ENCODE measurements at regions not wholly inside any gene's neighbourhood (a gene's known extent, or its start where the extent isn't known, plus 50 kb on each side); places are given as distances from the start of the nearest gene placed in this dataset.

DNA sequence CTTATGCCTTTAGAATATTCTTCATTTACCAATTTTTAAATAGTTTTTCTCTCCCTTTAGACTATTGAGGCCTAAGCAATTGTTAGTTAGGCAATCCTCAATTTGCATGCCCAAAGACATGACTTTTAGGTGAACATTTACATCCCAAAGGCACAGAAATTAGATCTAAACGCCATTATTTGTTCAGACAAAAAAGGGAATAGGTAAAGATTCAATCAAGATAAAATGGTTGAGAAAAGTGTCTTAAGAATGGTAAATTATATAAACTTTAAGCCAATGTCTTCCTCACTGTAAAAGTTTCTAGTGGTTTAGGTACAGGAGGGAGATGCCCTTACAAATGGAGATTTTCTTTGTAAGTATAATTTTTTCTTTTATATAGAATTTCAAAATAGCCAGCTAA is 50.2 kb upstream of the MME start:
- Mint-ChIP-seq H3K4me3 (no peak overlapping the region), H3K27me3 (no peaks in the 10 kb centered on the region), H3K9me3 (peaks cover 0 to 23% (median 4%) of the 10 kb centered on the region in 8 donors), H3K36me3 (no peaks in the 10 kb centered on the region), H3K27ac (no peak overlapping the region), H3K4me1 (no peaks in the 10 kb centered on the region)
- DNase-seq: no peak
- CTCF ChIA-PET (ENCODE audit: partially characterized antibody): no interaction called here
- no peaks in the 10 kb centered on the region for H3K9me3 ChIP-seq (ENCODE audit: control insufficient read depth in 1 of 2, low read length in 2 of 2)
- H3K36me3 ChIP-seq (ENCODE audit: insufficient read depth, low read length): no peaks in the 10 kb centered on the region
- POLR2A ChIA-PET (ENCODE audit: partially characterized antibody): no interaction called here
- H3K4me1 ChIP-seq (ENCODE audit: insufficient read depth, low read length): no peaks in the 10 kb centered on the region
- no peaks in the 10 kb centered on the region for H3K27me3 ChIP-seq (ENCODE audit: insufficient read depth, low read length)
- intact Hi-C loops (cut with micrococcal nuclease): no loop called here
- H3K4me3 ChIP-seq (ENCODE audit: low read length in 2 of 2): no peak overlapping the region
- no peak overlapping the region for H3K27ac ChIP-seq (ENCODE audit: low read depth, low read length)

- ChIA-PET CTCF (ENCODE audit: partially characterized antibody) (no interaction called here), POLR2A (ENCODE audit: partially characterized antibody) (no interaction called here)
- Histone ChIP-seq H3K9me3 (ENCODE audit: control insufficient read depth in 1 of 2, low read length in 2 of 2) (no peaks in the 10 kb centered on the region), H3K4me3 (ENCODE audit: low read length in 2 of 2) (no peak overlapping the region), H3K27ac (ENCODE audit: low read depth, low read length) (no peak overlapping the region), H3K27me3 (ENCODE audit: insufficient read depth, low read length) (no peaks in the 10 kb centered on the region), H3K36me3 (ENCODE audit: insufficient read depth, low read length) (no peaks in the 10 kb centered on the region), H3K4me1 (ENCODE audit: insufficient read depth, low read length) (no peaks in the 10 kb centered on the region)
- DNase-seq: no peak
- intact Hi-C loops (cut with micrococcal nuclease): no loop called here
- Mint-ChIP-seq H3K27me3 (no peaks in the 10 kb centered on the region), H3K9me3 (peaks cover 0 to 23% (median 4%) of the 10 kb centered on the region in 8 donors), H3K4me3 (no peak overlapping the region), H3K4me1 (no peaks in the 10 kb centered on the region), H3K27ac (no peak overlapping the region), H3K36me3 (no peaks in the 10 kb centered on the region)
Measured at GRCh38 chr3:155026999-155027591, 53.0 kb upstream of the MME start.

GRCh38 chr3:155024006-155024638 is 56.0 kb upstream of the MME start:
- Histone ChIP-seq H3K27me3 (ENCODE audit: insufficient read depth, low read length) (no peaks in the 10 kb centered on the region), H3K4me1 (ENCODE audit: insufficient read depth, low read length) (no peaks in the 10 kb centered on the region), H3K27ac (ENCODE audit: low read depth, low read length) (no peak overlapping the region), H3K9me3 (ENCODE audit: control insufficient read depth in 1 of 2, low read length in 2 of 2) (no peaks in the 10 kb centered on the region), H3K4me3 (ENCODE audit: low read length in 2 of 2) (no peak overlapping the region), H3K36me3 (ENCODE audit: insufficient read depth, low read length) (no peaks in the 10 kb centered on the region)
- ChIA-PET POLR2A (ENCODE audit: partially characterized antibody) (no interaction called here), CTCF (ENCODE audit: partially characterized antibody) (no interaction called here)
- Mint-ChIP-seq H3K9me3 (peaks cover 3 to 10% (median 6%) of the 10 kb centered on the region in 8 donors), H3K4me1 (no peaks in the 10 kb centered on the region), H3K36me3 (no peaks in the 10 kb centered on the region), H3K4me3 (no peak overlapping the region), H3K27ac (no peak overlapping the region), H3K27me3 (no peaks in the 10 kb centered on the region)
- no peak for DNase-seq
- intact Hi-C loops (cut with micrococcal nuclease): no loop called here

DNA sequence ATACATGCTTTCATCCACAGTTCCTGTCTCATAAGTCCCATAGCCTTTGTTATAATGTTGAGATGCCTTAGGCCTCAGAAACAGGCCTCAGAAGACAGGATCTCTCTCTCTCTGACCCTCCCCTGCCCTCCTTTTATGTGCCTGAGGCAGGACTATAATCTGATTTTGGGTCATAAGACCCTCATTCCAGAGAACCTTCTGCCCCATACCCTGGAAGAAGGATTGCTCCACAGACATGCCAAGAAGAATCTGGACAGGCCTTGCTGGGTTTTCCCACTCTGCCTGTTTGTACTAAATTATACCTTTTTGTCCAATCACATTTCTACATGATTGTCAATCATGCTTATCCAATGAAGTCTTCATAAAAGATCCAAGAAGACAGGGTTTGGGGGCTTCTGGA is 57.2 kb upstream of the MME start:
- Mint-ChIP-seq H3K36me3 (no peaks in the 10 kb centered on the region), H3K27ac (no peak overlapping the region), H3K4me3 (no peak overlapping the region), H3K27me3 (no peaks in the 10 kb centered on the region), H3K4me1 (no peaks in the 10 kb centered on the region), H3K9me3 (peaks cover 0 to 6% (median 3%) of the 10 kb centered on the region in 8 donors)
- H3K27ac ChIP-seq (ENCODE audit: low read depth, low read length): no peak overlapping the region
- H3K4me1 ChIP-seq (ENCODE audit: insufficient read depth, low read length): no peaks in the 10 kb centered on the region
- DNase-seq: no peak
- CTCF ChIA-PET (ENCODE audit: partially characterized antibody): no interaction called here
- H3K4me3 ChIP-seq (ENCODE audit: low read length in 2 of 2): no peak overlapping the region
- H3K27me3 ChIP-seq (ENCODE audit: insufficient read depth, low read length): no peaks in the 10 kb centered on the region
- POLR2A ChIA-PET (ENCODE audit: partially characterized antibody): no interaction called here
- no peaks in the 10 kb centered on the region for H3K36me3 ChIP-seq (ENCODE audit: insufficient read depth, low read length)
- intact Hi-C loops (cut with micrococcal nuclease): no loop called here
- H3K9me3 ChIP-seq (ENCODE audit: control insufficient read depth in 1 of 2, low read length in 2 of 2): no peaks in the 10 kb centered on the region

DNA sequence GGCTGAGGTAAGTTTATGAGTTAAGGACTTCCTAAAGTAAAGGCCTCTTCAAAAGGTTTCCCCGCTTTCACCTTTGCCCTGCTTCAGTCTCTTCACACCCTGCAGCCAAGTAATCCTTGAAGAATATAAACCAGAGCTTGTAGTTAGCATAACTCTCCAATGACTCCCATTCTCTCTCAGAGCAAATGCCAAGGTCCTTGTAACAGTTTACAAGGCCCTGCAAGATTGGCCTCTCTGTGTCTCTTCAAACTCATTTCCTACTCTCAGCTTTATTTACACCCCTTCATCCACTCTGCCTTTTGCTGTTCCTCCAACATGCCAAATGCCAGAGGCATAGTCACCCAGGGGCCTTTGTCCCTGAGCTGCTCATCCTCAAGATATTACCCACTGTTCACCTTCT is 60.5 kb upstream of the MME start:
- no peak overlapping the region for H3K4me3 Mint-ChIP-seq
- no peaks in the 10 kb centered on the region for H3K9me3 ChIP-seq (ENCODE audit: control insufficient read depth in 1 of 2, low read length in 2 of 2)
- no peaks in the 10 kb centered on the region for H3K4me1 Mint-ChIP-seq
- intact Hi-C loops (cut with micrococcal nuclease): no loop called here
- peaks cover 0 to 3% (median 2%) of the 10 kb centered on the region in 8 donors for H3K9me3 Mint-ChIP-seq
- no peak for DNase-seq
- H3K4me3 ChIP-seq (ENCODE audit: low read length in 2 of 2): no peak overlapping the region
- no peaks in the 10 kb centered on the region for H3K36me3 ChIP-seq (ENCODE audit: insufficient read depth, low read length)
- no peak overlapping the region for H3K27ac ChIP-seq (ENCODE audit: low read depth, low read length)
- no peaks in the 10 kb centered on the region for H3K36me3 Mint-ChIP-seq
- ChIA-PET POLR2A (ENCODE audit: partially characterized antibody) (no interaction called here), CTCF (ENCODE audit: partially characterized antibody) (no interaction called here)
- H3K27ac Mint-ChIP-seq: no peak overlapping the region
- H3K27me3 ChIP-seq (ENCODE audit: insufficient read depth, low read length): no peaks in the 10 kb centered on the region
- no peaks in the 10 kb centered on the region for H3K4me1 ChIP-seq (ENCODE audit: insufficient read depth, low read length)
- H3K27me3 Mint-ChIP-seq: no peaks in the 10 kb centered on the region

DNA sequence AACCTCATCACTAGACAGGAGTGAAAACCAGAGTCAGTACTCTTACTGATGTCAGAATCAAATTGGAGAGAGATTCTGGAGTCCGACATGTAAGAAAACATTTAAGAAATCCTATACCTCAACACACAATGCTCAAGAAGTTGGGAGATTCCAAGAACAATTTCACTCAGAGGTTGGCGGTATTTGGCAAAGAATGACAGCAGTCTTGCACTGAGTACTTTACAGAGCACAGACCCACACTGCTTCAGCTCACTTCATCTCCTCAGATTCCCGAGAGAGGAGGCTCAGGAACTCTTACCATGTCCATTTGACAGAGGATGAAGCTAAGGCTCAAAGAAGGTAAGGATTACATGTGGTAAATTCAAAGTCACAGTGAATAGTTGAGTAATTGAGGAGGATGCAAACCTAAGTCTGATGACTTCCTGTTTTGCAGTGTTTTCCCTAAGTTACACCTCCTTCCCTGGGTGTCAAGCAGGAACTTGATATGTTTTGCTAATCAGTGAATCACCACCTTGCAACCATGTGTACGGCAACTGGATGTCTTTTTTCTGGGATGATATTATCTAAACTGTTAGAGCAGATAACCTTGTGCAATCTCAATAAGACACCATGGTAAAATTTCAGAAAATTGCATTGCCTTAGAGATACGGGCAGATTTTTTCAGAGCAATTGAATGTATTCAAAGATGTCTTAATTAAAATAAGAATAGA is 61.3 kb upstream of the MME start:
- Histone ChIP-seq H3K36me3 (ENCODE audit: insufficient read depth, low read length) (no peaks in the 10 kb centered on the region), H3K27ac (ENCODE audit: low read depth, low read length) (no peak overlapping the region), H3K4me1 (ENCODE audit: insufficient read depth, low read length) (no peaks in the 10 kb centered on the region), H3K27me3 (ENCODE audit: insufficient read depth, low read length) (no peaks in the 10 kb centered on the region), H3K4me3 (ENCODE audit: low read length in 2 of 2) (no peak overlapping the region), H3K9me3 (ENCODE audit: control insufficient read depth in 1 of 2, low read length in 2 of 2) (no peaks in the 10 kb centered on the region)
- H3K36me3 Mint-ChIP-seq: no peaks in the 10 kb centered on the region
- no peaks in the 10 kb centered on the region for H3K27me3 Mint-ChIP-seq
- DNase-seq: no peak
- CTCF ChIA-PET (ENCODE audit: partially characterized antibody): no interaction called here
- intact Hi-C loops (cut with micrococcal nuclease): no loop called here
- H3K27ac Mint-ChIP-seq: no peak overlapping the region
- H3K4me3 Mint-ChIP-seq: no peak overlapping the region
- no peaks in the 10 kb centered on the region for H3K4me1 Mint-ChIP-seq
- POLR2A ChIA-PET (ENCODE audit: partially characterized antibody): no interaction called here
- H3K9me3 Mint-ChIP-seq: peaks cover 0 to 3% (median 2%) of the 10 kb centered on the region in 8 donors

DNA sequence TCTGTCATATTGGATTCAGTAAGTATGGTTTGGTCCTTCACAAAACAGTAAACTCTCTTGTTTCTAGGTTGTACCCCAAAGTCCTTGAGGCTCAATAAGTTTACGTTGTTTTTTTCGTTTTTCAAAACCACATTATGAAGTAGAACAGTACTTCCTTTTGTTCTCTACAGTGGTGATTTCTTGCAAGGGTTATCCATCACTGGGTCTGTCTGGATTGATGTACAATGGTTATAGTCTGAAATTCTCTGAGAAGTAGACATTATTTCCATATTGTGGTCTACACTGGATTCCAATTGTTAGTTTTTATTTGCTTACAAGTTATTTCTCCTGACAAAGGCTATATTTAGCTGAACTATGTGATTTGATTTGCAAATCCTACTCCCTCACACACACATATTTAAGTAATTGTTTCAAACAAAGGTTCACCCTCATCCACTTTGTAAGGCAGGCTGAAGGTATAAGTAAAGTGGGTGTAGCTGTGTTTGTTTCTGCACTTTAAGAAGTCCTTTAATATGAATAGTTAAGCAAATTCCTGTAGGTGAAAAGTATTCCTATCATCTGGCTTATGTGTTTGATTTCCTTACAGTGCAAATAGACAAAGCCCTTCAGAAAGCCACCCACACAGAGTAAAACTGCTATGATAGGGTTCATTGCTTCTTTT is 64.2 kb upstream of the MME start:
- Histone ChIP-seq H3K36me3 (ENCODE audit: insufficient read depth, low read length) (no peaks in the 10 kb centered on the region), H3K9me3 (ENCODE audit: control insufficient read depth in 1 of 2, low read length in 2 of 2) (no peaks in the 10 kb centered on the region), H3K27ac (ENCODE audit: low read depth, low read length) (no peak overlapping the region), H3K4me1 (ENCODE audit: insufficient read depth, low read length) (no peaks in the 10 kb centered on the region), H3K4me3 (ENCODE audit: low read length in 2 of 2) (no peak overlapping the region), H3K27me3 (ENCODE audit: insufficient read depth, low read length) (no peaks in the 10 kb centered on the region)
- intact Hi-C loops (cut with micrococcal nuclease): no loop called here
- no peak for DNase-seq
- H3K27ac Mint-ChIP-seq: no peak overlapping the region
- H3K4me3 Mint-ChIP-seq: no peak overlapping the region
- POLR2A ChIA-PET (ENCODE audit: partially characterized antibody): no interaction called here
- no peaks in the 10 kb centered on the region for H3K36me3 Mint-ChIP-seq
- H3K9me3 Mint-ChIP-seq: peaks cover 0 to 7% (median 3%) of the 10 kb centered on the region in 8 donors
- CTCF ChIA-PET (ENCODE audit: partially characterized antibody): interaction anchor here (1.1 kb wide), 1 partner anchor 8 kb away, joined by 3 read pairs; no protein-coding TSS in a partner anchor
- no peaks in the 10 kb centered on the region for H3K4me1 Mint-ChIP-seq
- no peaks in the 10 kb centered on the region for H3K27me3 Mint-ChIP-seq
